ENCODE measurements at regions not wholly inside any gene's neighbourhood (a gene's known extent, or its start where the extent isn't known, plus 50 kb on each side); places are given as distances from the start of the nearest gene placed in this dataset.

DNA sequence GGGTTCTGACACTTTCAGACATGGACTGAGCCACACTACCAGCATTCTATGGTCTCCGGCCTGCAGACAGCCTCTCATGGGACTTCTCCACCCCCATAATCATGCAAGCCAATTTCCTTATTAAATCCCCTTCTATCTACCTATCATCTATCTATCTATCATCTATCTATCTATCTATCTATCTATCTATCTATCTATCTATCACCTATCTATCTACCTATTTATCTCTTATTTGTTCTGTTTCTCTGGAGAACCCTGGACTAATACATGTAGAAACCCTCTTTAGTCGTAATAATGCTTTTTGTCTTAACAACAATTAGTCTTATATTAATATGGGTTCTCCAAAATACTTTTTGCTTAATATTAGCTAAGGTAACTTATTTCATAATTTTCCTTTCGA, 174.1 kb upstream of the PRSS16 start:
- TF ChIP-seq, protein P1, sequence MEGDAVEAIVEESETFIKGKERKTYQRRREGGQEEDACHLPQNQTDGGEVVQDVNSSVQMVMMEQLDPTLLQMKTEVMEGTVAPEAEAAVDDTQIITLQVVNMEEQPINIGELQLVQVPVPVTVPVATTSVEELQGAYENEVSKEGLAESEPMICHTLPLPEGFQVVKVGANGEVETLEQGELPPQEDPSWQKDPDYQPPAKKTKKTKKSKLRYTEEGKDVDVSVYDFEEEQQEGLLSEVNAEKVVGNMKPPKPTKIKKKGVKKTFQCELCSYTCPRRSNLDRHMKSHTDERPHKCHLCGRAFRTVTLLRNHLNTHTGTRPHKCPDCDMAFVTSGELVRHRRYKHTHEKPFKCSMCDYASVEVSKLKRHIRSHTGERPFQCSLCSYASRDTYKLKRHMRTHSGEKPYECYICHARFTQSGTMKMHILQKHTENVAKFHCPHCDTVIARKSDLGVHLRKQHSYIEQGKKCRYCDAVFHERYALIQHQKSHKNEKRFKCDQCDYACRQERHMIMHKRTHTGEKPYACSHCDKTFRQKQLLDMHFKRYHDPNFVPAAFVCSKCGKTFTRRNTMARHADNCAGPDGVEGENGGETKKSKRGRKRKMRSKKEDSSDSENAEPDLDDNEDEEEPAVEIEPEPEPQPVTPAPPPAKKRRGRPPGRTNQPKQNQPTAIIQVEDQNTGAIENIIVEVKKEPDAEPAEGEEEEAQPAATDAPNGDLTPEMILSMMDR (IDR thresholded peaks at IDR 0.05; ENCODE audit: insufficient read depth, low read length, poor library complexity, severe bottlenecking) = no peak
- no peak for TF ChIP-seq EZH2phosphoT487 (conservative IDR thresholded peaks at IDR 0.05; ENCODE audit: low read length)
